ENCODE measurements at regions not wholly inside any gene's neighbourhood (a gene's known extent, or its start where the extent isn't known, plus 50 kb on each side); places are given as distances from the start of the nearest gene placed in this dataset.

DNA sequence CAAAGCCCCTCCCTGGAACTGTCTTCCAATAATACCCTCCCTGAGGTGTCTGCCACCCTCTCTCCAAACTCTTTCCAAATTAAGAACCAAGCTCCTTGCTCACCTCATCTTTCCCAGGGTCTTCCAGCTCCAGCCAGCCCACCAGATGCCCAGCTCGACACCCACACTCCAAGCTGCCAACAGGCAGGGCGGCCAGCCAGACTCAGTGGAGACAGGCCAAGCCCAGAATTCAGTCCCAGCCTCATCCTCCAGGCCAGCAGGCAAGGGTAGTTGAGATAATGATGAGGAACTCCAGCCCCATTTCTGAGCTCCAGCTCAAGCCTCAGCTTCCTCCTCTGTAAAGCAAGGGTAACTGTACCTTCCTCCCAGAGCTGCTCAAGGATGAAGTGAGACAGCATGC, 132.9 kb downstream of the CHST1 start (continued):
- TF ChIP-seq, protein P1, sequence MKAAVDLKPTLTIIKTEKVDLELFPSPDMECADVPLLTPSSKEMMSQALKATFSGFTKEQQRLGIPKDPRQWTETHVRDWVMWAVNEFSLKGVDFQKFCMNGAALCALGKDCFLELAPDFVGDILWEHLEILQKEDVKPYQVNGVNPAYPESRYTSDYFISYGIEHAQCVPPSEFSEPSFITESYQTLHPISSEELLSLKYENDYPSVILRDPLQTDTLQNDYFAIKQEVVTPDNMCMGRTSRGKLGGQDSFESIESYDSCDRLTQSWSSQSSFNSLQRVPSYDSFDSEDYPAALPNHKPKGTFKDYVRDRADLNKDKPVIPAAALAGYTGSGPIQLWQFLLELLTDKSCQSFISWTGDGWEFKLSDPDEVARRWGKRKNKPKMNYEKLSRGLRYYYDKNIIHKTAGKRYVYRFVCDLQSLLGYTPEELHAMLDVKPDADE (IDR thresholded peaks at IDR 0.05), result no peak
- TF ChIP-seq EZH2 (IDR thresholded peaks at IDR 0.05; ENCODE audit: low read depth, unreplicated experiment), result no peak
- TF ChIP-seq CTCF (conservative IDR thresholded peaks at IDR 0.05; ENCODE audit: low read depth in 2 of 2), result no peak
- no peak for TF ChIP-seq REST (IDR thresholded peaks at IDR 0.05; ENCODE audit: unreplicated experiment)
- TF ChIP-seq STAT1 (IDR thresholded peaks at IDR 0.05; ENCODE audit: unreplicated experiment), result no peak
- TF ChIP-seq CREB1 (CRISPR knock-in tag; IDR thresholded peaks at IDR 0.05; ENCODE audit: low read depth), result no peak

DNA sequence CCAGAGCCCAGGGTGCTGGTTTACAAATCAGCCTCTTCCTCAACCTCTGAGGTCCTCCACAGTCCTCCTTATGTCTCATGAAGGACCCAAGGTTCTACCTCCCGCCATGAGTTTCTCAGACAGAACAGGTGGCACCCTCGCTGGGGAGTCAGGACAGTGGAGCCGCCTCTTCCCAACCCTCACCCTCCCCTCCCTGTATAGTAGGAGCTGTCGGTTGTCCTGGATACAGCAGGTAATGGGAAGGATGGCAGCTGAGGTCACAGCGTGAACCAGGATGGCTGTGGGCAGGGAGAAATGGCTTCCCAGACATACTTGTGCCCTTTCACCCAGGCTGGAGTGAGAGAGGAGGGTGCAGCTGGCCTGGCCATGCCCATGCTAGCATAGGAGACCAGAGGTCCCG, 134.6 kb downstream of the CHST1 start:
- no peak for ATAC-seq
- TF ChIP-seq POLR2AphosphoS5 (IDR thresholded peaks at IDR 0.05; ENCODE audit: low read depth), result no peak
- TF ChIP-seq CTCF (conservative IDR thresholded peaks at IDR 0.05; ENCODE audit: low read depth in 2 of 2), result no peak
- TF ChIP-seq ZNF331 (CRISPR knock-in tag; IDR thresholded peaks at IDR 0.05; ENCODE audit: low read depth), result no peak
- no peak for TF ChIP-seq ZNF114 (CRISPR knock-in tag; IDR thresholded peaks at IDR 0.05)
- no peak for TF ChIP-seq EZH2phosphoT487 (IDR thresholded peaks at IDR 0.05; ENCODE audit: unreplicated experiment)
- no peak for TF ChIP-seq NANOG (IDR thresholded peaks at IDR 0.05; ENCODE audit: borderline replicate concordance)
- no peak for TF ChIP-seq CREB1 (CRISPR knock-in tag; IDR thresholded peaks at IDR 0.05; ENCODE audit: low read depth)
- TF ChIP-seq, protein P1 (IDR thresholded peaks at IDR 0.05), result no peak
- TF ChIP-seq JUNB (IDR thresholded peaks at IDR 0.05; ENCODE audit: unreplicated experiment), result no peak
- TF ChIP-seq REST (IDR thresholded peaks at IDR 0.05; ENCODE audit: unreplicated experiment), result no peak

More for the DNA sequence above, 134.6 kb downstream of the CHST1 start:
- Mint-ChIP-seq H3K4me3 (no peak overlapping the region), H3K27me3 (ENCODE audit: insufficient read depth, low read depth, poor library complexity) (peaks cover 10% of the 10 kb centered on the region), H3K9me3 (no peaks in the 10 kb centered on the region), H3K27ac (no peak overlapping the region), H3K4me1 (no peaks in the 10 kb centered on the region), H3K36me3 (ENCODE audit: low read depth) (no peaks in the 10 kb centered on the region)
- H3K4me1 ChIP-seq (ENCODE audit: insufficient read depth), result no peaks in the 10 kb centered on the region
- H2AFZ ChIP-seq, result no peak overlapping the region
- H3K9me2 ChIP-seq (ENCODE audit: insufficient read depth), result no peaks in the 10 kb centered on the region
- no peak overlapping the region for H3K27ac ChIP-seq (ENCODE audit: low read depth)
- no peaks in the 10 kb centered on the region for H3K79me2 ChIP-seq (replicated peaks; ENCODE audit: insufficient read depth)
- H4K20me1 ChIP-seq (replicated peaks; ENCODE audit: insufficient read depth), result no peaks in the 10 kb centered on the region
- no peak overlapping the region for H3K4me3 ChIP-seq
- no peak for DNase-seq (ENCODE audit: low spot score)
- H3K27me3 ChIP-seq (ENCODE audit: insufficient read depth), result no peaks in the 10 kb centered on the region
- H3F3A ChIP-seq (replicated peaks; ENCODE audit: low read depth), result no peaks in the 10 kb centered on the region
- no peak overlapping the region for H3K4me2 ChIP-seq
- H3K36me3 ChIP-seq (ENCODE audit: insufficient read depth), result no peaks in the 10 kb centered on the region

All from GM23338 (cell line).